ENCODE measurements at regions not wholly inside any gene's neighbourhood (a gene's known extent, or its start where the extent isn't known, plus 50 kb on each side); places are given as distances from the start of the nearest gene placed in this dataset.

DNA sequence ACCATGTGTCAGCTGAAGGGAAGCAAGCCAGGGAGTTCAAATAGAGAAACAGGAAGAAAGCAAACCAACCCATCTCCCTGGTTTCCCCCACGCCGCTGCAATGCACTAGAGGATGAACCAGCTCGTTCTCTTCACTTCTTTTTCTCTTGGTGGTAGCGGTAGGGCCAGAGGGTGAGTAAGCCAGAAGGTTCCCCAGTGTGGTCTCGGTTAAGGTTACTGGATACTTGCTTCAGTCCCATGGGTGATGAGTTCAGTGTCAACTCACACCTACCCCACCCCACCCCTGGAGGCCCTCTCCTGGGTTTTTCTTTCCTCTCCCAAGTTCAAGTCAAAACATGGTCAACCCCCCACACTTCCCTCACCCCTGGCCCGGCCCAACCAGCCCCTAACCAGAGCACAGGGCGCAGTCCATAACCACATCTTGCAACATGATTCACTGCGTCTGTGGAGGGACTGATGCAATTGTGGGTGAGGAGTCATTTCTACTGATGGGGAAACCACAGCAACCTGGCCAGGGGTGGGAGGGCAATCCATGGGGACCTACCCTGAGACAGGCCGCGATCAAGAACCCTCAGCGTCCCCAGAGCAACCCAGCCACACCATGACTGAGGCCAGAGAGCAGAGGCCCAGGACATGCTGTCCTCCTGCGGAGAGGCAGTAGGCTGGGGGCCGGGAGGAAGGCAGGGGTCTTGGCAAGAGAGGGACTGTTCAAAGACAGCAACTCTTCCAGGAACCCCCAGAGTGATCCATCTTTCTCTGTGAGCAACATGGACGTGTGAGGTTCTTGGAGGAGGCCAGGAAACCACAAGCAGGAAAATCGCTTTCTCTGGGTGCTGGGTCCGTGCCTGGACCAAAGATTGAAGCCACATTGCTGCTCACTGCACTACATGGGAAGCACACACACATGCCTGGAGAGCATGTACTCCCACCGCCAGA, 276.6 kb downstream of the UACA start:
- H3K36me3 Mint-ChIP-seq: no peaks in the 10 kb centered on the region
- H3K27ac Mint-ChIP-seq: no peak overlapping the region
- no peaks in the 10 kb centered on the region for H3K9me3 Mint-ChIP-seq
- peaks cover 3% of the 10 kb centered on the region for H3K4me1 Mint-ChIP-seq
- no peak overlapping the region for H3K4me3 Mint-ChIP-seq
- H3K27me3 Mint-ChIP-seq (ENCODE audit: low read depth): peaks cover 75% of the 10 kb centered on the region
- DNase-seq (ENCODE audit: low spot score in 2 of 2, unreplicated experiment in 2 of 2): no peak
- TF ChIP-seq, protein P1, sequence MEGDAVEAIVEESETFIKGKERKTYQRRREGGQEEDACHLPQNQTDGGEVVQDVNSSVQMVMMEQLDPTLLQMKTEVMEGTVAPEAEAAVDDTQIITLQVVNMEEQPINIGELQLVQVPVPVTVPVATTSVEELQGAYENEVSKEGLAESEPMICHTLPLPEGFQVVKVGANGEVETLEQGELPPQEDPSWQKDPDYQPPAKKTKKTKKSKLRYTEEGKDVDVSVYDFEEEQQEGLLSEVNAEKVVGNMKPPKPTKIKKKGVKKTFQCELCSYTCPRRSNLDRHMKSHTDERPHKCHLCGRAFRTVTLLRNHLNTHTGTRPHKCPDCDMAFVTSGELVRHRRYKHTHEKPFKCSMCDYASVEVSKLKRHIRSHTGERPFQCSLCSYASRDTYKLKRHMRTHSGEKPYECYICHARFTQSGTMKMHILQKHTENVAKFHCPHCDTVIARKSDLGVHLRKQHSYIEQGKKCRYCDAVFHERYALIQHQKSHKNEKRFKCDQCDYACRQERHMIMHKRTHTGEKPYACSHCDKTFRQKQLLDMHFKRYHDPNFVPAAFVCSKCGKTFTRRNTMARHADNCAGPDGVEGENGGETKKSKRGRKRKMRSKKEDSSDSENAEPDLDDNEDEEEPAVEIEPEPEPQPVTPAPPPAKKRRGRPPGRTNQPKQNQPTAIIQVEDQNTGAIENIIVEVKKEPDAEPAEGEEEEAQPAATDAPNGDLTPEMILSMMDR (IDR thresholded peaks at IDR 0.05; ENCODE audit: unreplicated experiment): no peak

DNA sequence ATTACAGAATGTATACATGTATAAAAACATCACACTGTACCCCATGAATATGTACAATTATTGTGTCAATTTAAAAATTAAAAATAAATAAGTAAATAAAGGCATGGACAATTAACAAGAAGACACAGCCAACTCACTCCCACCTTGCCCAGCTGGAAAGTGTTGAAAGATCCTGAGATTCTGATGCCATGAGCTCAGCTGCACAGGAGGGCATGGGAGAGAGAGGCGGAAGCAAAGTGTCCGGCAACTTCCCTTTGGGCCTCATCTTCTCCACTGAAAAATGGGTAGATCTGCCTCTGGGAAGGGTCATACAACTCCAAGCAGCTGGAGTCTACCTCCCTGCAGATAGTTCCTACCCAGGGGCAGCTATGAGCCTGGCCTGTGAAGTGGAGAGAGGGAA, 277.3 kb downstream of the UACA start:
- TF ChIP-seq, protein P1 (IDR thresholded peaks at IDR 0.05; ENCODE audit: unreplicated experiment): no peak
- H3K27me3 Mint-ChIP-seq (ENCODE audit: low read depth): peaks cover 68% of the 10 kb centered on the region
- no peak for DNase-seq (ENCODE audit: low spot score in 2 of 2, unreplicated experiment in 2 of 2)
- no peaks in the 10 kb centered on the region for H3K9me3 Mint-ChIP-seq
- no peaks in the 10 kb centered on the region for H3K36me3 Mint-ChIP-seq
- H3K4me1 Mint-ChIP-seq: peaks cover 3% of the 10 kb centered on the region
- H3K27ac Mint-ChIP-seq: no peak overlapping the region
- no peak overlapping the region for H3K4me3 Mint-ChIP-seq

DNA sequence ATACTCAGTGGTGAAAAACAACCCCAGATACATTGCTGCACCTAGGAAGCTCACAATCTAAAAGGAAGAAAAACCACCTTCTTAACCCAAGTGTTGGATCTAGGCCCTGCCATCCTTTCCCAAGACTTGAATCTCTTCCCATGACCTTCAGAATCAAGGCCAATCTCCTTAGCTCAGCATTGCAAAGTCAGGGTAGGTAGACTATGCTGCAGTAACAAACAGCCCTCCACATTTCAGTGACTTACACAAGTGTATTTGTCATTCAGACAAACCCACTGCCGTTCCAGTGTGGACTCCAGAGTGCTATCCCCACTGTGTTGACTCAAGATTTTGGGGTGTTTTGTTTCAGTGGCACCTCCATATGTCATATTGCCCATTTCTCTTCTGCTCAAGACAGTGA, 278.4 kb downstream of the UACA start:
- peaks cover 63% of the 10 kb centered on the region for H3K27me3 Mint-ChIP-seq (ENCODE audit: low read depth)
- no peak overlapping the region for H3K27ac Mint-ChIP-seq
- peaks cover 3% of the 10 kb centered on the region for H3K4me1 Mint-ChIP-seq
- H3K4me3 Mint-ChIP-seq: no peak overlapping the region
- H3K9me3 Mint-ChIP-seq: no peaks in the 10 kb centered on the region
- DNase-seq (ENCODE audit: low spot score in 2 of 2, unreplicated experiment in 2 of 2): no peak
- TF ChIP-seq, protein P1 (IDR thresholded peaks at IDR 0.05; ENCODE audit: unreplicated experiment): no peak
- H3K36me3 Mint-ChIP-seq: no peaks in the 10 kb centered on the region

DNA sequence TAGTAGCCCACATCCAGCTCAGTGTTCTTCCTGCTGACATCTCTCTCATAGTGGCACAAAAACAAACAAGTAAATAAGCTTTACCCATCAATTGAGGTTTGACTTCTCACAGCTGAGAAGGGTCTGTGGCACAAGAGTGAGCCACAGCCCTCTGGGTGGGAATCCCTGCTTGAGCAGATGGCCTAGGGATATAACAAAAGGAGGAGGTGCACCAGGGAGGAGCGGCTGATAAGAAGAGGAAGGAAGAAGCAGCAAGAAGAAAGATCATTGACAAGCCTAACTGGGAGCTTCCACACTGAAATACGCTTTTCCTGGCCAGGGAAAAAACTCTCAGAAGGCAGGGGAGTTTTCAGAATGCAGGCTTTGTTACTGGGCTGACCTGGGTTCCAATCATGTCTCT, 279.8 kb downstream of the UACA start:
- Mint-ChIP-seq H3K36me3 (no peaks in the 10 kb centered on the region), H3K27ac (no peak overlapping the region), H3K4me3 (no peak overlapping the region), H3K27me3 (ENCODE audit: low read depth) (peaks cover 56% of the 10 kb centered on the region), H3K4me1 (peaks cover 8% of the 10 kb centered on the region), H3K9me3 (no peaks in the 10 kb centered on the region)
- no peak for DNase-seq (ENCODE audit: low spot score in 2 of 2, unreplicated experiment in 2 of 2)
- TF ChIP-seq, protein P1 (IDR thresholded peaks at IDR 0.05; ENCODE audit: unreplicated experiment): no peak

DNA sequence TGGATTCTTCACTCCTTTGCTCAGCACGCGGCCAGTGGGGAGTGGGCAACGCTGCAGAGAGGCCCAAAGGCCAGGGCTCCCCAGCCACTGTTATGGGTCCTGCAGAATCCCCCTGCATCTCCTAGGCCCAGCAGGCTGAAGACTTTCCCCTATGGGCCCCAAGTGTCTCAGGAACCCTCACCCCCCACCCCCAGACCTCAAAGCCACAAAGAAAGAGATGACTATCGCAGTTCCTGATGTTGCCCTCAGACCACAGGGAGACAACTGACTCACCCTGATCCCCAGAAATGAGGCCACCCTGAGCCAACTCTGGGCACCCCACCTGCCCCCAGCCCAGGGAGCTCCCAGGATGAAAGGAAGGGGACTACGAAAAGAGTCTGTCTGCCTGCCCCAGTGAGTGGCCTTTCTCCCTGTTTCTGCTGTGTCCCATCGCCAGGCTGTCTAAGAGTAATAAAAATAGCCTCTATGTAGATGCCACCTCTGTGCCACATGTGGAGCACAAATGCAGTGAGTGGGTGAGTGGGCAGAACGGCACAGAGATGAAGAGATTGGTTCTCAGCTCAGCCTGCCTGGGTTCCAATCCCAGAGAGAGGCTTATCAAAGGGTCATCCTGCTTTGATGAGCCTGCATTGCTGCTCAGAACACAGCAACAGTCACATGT, 283.0 kb downstream of the UACA start:
- Mint-ChIP-seq H3K4me1 (peaks cover 15% of the 10 kb centered on the region), H3K9me3 (no peaks in the 10 kb centered on the region), H3K4me3 (no peak overlapping the region), H3K27me3 (ENCODE audit: low read depth) (peaks cover 60% of the 10 kb centered on the region), H3K27ac (no peak overlapping the region), H3K36me3 (no peaks in the 10 kb centered on the region)
- TF ChIP-seq, protein P1 (IDR thresholded peaks at IDR 0.05; ENCODE audit: unreplicated experiment): no peak
- DNase-seq (ENCODE audit: low spot score in 2 of 2, unreplicated experiment in 2 of 2): no peak
